ENCODE measurements at regions not wholly inside any gene's neighbourhood (a gene's known extent, or its start where the extent isn't known, plus 50 kb on each side); places are given as distances from the start of the nearest gene placed in this dataset.

- Histone ChIP-seq H3K4me3 (no peak overlapping the region), H3K27ac (no peak overlapping the region)
- WGBS, 2 donors: 70 to 87% methylated on average over 1 of the region's 1 CpG
Observed at GRCh38 chr10:91352760-91353159, 57.4 kb upstream of the HECTD2 start.

DNA sequence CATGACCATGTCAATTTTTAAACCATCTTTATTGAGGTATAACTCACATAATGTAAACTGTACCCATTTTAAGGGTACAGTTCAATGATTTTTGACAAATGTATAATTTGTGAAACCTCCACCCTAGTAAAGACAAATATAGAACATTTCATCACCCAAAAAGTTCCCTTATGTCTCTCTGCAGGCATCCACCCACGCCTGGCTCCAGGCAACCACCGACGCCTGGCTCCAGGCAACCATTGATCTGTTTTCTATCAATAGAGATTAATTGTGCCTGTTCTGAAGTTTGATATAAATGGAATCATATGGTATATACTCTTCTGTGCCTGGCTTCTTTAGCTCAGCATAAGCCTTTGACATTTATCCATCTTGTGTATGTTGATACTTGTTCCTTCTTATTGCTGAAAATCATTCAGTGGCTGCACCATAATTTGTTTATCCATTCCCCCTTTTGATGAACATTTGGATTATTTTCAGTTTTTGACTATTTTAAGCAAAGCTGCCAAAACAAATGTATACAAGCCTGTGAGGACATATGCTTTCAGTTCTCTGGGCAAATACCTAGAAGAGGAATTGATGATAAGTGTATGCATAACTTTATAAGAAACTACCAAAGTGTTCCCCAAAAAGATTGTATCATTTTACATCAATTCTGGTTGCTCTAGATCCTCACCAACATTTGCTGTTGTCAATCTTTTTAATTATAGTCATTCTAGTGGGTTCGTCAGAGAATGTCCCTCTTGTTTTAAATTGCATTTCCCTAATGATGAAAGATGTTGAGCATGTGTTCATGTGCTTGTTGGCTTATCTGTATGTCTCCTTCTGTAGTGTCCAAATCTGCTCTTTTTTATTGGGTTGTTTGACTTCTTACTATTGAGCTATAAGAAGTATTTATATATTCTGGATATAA is 55.7 kb upstream of the HECTD2 start:
- no peak overlapping the region for H3K4me3 ChIP-seq
- intact Hi-C loops (cut with DNase I): no loop called here
- H3K27me3 ChIP-seq: no peaks in the 10 kb centered on the region
- no peak for TF ChIP-seq CTCF (IDR thresholded peaks at IDR 0.05)
- no peak for TF ChIP-seq POLR2AphosphoS5 (IDR thresholded peaks at IDR 0.05)
- no peak for TF ChIP-seq EP300 (IDR thresholded peaks at IDR 0.05)
- TF ChIP-seq POLR2A (IDR thresholded peaks at IDR 0.05): no peak
- DNase-seq: no peak
- no peaks in the 10 kb centered on the region for H3K36me3 ChIP-seq
- H3K4me1 ChIP-seq: peaks cover 0 to 21% (median 10%) of the 10 kb centered on the region in 4 donors
- WGBS, 2 donors: 86 to 89% methylated on average over 4 of the region's 4 CpGs
- H3K27ac ChIP-seq: no peak overlapping the region
- no peaks in the 10 kb centered on the region for H3K9me3 ChIP-seq

More at GRCh38 chr10:91352760-91353159, 57.4 kb upstream of the HECTD2 start:
- intact Hi-C loops (cut with DNase I): no loop called here
- no peaks in the 10 kb centered on the region for H3K36me3 ChIP-seq
- no peak for DNase-seq
- no peaks in the 10 kb centered on the region for H3K27me3 ChIP-seq
- H3K9me3 ChIP-seq: no peaks in the 10 kb centered on the region
- H3K4me1 ChIP-seq: peaks cover 0 to 31% (median 14%) of the 10 kb centered on the region in 4 donors
- no peak for TF ChIP-seq POLR2A (IDR thresholded peaks at IDR 0.05)
- no peak for TF ChIP-seq CTCF (IDR thresholded peaks at IDR 0.05)
- no peak for TF ChIP-seq POLR2AphosphoS5 (IDR thresholded peaks at IDR 0.05)
- TF ChIP-seq EP300 (IDR thresholded peaks at IDR 0.05): no peak

DNA sequence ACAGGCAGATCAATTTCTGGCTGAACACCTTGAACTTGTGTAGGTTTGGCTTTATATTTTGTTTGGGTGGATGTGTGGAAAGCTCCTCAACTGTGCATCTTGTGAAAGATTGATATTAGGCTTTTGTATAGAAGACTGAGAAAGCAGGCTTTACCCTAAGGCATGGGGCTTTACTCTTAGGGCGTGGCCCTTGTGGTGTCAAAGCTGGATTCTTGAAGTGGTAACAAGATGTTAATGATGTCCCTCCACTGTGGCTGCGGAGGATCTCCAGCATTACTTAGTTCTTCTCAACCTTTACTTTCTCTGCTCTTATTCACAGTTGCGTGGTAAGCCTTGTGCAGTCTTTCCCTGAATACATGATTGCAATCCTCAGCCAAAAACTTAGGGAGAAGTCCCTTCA is 54.1 kb upstream of the HECTD2 start:
- no peaks in the 10 kb centered on the region for H3K36me3 ChIP-seq
- no peaks in the 10 kb centered on the region for H3K27me3 ChIP-seq
- DNase-seq: no peak
- H3K9me3 ChIP-seq: no peaks in the 10 kb centered on the region
- WGBS, 2 donors: 82 to 89% methylated on average over 3 of the region's 3 CpGs
- H3K4me3 ChIP-seq: no peak overlapping the region
- H3K27ac ChIP-seq: no peak overlapping the region
- intact Hi-C loops (cut with DNase I): no loop called here
- TF ChIP-seq POLR2AphosphoS5 (IDR thresholded peaks at IDR 0.05) (no peak), EP300 (IDR thresholded peaks at IDR 0.05) (no peak)
- H3K4me1 ChIP-seq: peaks cover 0 to 6% (median 3%) of the 10 kb centered on the region in 4 donors

GRCh38 chr10:91357497-91357896 is 52.6 kb upstream of the HECTD2 start:
- Histone ChIP-seq H3K4me1 (no peaks in the 10 kb centered on the region), H3K36me3 (no peaks in the 10 kb centered on the region), H3K4me3 (no peak overlapping the region), H3K27ac (no peak overlapping the region), H3K9me3 (no peaks in the 10 kb centered on the region), H3K27me3 (no peaks in the 10 kb centered on the region)
- intact Hi-C loops (cut with DNase I): no loop called here
- no peak for TF ChIP-seq POLR2AphosphoS5 (IDR thresholded peaks at IDR 0.05)
- no peak for TF ChIP-seq EP300 (IDR thresholded peaks at IDR 0.05)
- no peak for TF ChIP-seq POLR2A (IDR thresholded peaks at IDR 0.05)
- TF ChIP-seq CTCF (IDR thresholded peaks at IDR 0.05): no peak
- DNase-seq: no peak
- 93 to 95% methylated on average over 3 of the region's 3 CpGs for WGBS, 2 donors
